HG02943 (cell line): ENCODE measurements at regions not wholly inside any gene's neighbourhood (a gene's known extent, or its start where the extent isn't known, plus 50 kb on each side); places are given as distances from the start of the nearest gene placed in this dataset.

Experiments used
- ATAC-seq: cut with Tn5 transposase; IDR thresholded peaks from one replicate; pipeline ENCODE4 v1.9.1; 2021; ENCODE audit warnings: mild to moderate bottlenecking, low read depth, moderate library complexity; ENCODE audit not compliant: unreplicated experiment

GRCh38 chr9:115746496-115746895, 407.1 kb upstream of the PAPPA start:
- ATAC-seq: no peak

DNA sequence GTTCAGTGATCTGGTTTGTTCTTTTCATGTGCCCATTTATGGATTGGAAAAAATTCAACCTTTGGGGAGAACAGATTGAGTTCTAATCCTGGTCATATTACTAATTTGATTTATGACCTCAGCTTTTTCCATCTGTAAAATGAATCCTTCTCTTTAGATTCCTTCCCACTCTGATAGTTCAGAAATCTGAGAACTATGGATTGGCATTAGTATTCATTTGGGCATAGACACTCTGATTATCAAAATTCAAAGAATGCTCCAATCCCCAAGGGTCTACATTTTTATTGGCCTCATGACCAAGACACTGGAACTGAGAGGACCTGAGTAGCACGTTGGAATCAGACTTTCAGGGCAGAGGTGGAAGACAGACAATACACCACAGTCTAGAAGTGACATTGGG, 405.9 kb upstream of the PAPPA start:
- ATAC-seq: no peak

GRCh38 chr9:115756736-115757135, 396.9 kb upstream of the PAPPA start:
- ATAC-seq: no peak

GRCh38 chr9:115757461-115757860, 396.1 kb upstream of the PAPPA start:
- ATAC-seq: no peak

GRCh38 chr9:115758441-115758840, 395.1 kb upstream of the PAPPA start:
- ATAC-seq: no peak

DNA sequence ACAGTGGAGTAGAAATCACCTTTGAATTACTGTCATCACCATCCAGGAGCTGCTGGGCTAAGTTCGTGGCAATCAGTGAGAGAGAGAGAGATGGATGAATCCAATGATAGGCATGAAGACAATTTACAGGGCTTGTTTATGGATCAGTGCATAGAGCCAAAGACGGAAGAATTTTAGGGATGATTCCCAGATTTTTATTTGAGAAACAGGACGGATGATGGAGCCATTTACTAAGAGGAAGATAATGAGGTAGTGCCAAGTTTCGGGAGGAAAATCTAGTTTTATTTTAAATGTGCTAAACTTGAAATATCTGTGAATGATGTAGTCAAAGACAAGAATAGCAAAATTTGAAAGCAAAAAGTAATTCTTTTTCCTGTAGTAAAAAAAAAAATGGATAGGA, 394.2 kb upstream of the PAPPA start:
- no peak for ATAC-seq

DNA sequence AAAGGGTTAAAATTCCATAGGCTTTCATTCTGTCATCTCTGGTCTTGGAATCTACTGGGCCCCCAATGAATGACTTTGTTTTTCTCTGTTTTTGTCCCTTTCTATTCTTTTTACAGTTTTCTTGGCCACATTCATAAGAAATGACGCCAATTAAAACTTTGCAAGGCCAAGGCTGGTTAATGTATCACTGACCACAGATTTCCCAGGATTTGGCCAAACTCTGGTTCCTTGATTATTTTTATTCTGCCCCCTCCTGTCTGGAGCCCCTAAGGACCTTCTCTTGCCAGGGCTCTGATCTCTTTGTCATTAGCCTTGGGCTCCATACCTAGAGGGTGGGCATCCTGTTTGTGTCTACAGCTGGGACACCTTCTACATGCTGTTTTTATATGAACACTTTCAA, 388.9 kb upstream of the PAPPA start:
- ATAC-seq: no peak

GRCh38 chr9:115765060-115765459, 388.5 kb upstream of the PAPPA start:
- ATAC-seq: no peak

- no peak for ATAC-seq
These were observed 387.1 kb upstream of the PAPPA start for GRCh38 chr9:115766370-115766955.

GRCh38 chr9:115770521-115770920, 383.1 kb upstream of the PAPPA start:
- no peak for ATAC-seq

DNA sequence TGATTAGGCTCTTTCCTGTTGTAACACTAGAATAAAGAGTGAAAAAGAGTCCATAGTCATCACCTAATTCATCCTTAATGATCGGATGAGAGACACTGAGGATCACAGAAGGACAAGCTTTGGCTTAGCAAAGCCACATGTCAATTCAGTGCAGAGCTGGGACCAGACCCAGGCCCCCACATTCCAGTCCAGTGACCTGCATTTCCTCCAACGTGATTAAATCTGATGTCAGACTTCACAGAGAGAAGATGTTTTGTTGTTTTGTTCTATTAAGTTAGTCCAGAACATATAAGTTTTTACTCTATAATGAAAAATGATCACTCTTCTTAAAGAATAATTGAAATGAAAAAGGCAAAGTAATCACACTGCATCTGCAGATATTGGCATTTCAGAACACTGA, 377.9 kb upstream of the PAPPA start:
- ATAC-seq: no peak

- ATAC-seq: no peak
These were observed 376.0 kb upstream of the PAPPA start for GRCh38 chr9:115777610-115778009.

- ATAC-seq: no peak
These were observed 372.4 kb upstream of the PAPPA start for GRCh38 chr9:115781070-115781736.

- ATAC-seq: no peak
These were observed 367.3 kb upstream of the PAPPA start for GRCh38 chr9:115786321-115786720.

DNA sequence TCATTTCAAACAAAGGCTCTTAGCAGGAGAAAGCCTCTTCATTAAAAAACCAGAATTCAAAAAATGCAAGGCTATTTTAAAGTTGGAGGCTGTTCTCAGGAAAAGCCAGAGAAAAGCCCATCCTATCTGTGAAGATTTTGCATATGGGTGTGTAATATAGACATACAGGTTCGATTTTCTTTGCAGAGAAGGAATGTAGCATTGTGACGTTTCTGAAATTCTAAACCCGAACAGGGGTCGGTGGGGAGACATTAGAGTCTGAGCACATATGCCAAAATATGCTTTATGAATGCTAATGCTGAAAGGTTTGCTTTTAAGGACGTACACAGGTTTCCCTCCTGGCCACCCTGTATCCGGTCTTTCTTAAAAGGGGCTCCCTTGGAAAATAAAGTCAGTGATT, 363.1 kb upstream of the PAPPA start:
- no peak for ATAC-seq

DNA sequence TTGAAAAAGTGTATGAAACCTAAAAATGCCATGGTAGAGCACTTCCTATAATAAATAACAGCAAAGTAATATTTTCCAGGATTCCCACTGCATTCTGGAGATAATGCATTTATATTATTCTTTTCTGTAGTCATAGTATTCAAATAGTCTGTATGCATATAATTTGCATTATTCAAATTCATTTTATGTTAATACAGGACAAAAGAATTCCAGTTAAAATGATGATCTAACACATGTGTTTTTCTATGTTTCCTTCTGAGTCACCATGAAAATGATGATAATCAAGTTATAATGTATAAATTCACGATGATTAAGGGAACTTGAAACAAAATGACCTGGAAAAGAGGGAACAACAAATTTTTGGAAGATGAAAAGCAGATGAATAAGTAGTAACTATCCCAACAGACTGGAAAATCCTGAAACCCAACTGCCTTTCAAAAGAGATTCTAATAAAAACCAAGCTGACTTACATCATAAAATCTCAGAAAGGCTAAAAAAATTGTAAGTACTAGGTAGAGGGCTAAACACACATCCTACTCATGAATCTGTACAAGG, 358.6 kb upstream of the PAPPA start:
- ATAC-seq: no peak

DNA sequence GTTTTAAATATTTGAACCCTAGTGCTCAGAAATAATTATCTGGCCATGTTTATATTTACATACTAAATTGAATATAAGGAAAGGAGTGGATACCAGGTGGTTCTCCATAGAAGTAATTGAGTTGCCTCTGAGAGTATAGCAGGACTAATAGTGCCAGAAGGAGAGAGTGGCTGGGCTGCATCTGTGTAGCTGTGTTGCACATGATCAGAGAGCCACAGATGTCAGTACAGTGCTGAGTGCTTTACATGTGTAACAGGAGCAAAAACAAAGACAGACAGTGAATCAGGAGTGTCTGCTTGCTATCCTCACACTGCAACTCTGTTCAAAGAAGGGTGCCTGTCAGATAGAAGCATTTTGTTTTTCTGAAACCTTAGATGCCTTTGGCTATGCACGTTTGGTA, 353.9 kb upstream of the PAPPA start:
- no peak for ATAC-seq

GRCh38 chr9:115804206-115804605, 349.4 kb upstream of the PAPPA start:
- no peak for ATAC-seq

GRCh38 chr9:115808108-115808507, 345.5 kb upstream of the PAPPA start:
- ATAC-seq: no peak

DNA sequence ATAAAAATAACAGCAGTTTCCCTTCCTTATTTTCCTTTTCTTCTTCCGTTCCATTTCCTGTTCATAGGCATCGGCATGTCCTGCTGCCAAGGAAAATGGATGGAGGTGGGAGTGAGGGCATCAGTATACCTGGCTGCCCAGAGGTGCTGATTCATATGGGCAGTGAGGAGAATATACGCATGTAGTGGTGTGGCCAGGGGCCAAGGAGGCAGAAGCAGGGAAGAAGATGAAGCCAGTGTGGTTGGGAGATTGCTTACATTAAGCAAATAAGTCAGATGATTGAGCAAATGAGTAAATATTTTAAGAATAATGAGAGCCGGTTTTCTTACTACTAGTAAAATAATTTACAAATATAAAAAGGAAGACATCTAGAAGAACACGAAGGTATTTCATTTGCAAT, 344.9 kb upstream of the PAPPA start:
- ATAC-seq: no peak

DNA sequence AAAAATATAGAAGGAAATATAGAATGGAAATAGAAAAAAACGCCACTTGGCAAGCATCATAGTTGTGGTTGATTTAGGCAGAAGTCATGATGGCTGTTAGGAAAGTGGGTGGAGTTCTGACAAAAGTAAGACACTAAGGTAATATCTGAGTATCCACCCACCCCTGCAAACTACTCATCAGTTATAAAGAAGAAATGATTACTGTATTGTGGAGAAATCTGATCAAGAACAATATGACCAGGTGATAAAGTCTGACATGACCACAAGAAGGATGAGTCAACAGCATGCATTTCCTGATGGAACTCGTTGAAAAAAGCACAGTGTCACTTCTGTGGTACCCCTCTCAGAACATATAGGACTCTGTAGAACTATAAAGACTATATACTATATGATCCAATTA, 343.4 kb upstream of the PAPPA start:
- no peak for ATAC-seq

DNA sequence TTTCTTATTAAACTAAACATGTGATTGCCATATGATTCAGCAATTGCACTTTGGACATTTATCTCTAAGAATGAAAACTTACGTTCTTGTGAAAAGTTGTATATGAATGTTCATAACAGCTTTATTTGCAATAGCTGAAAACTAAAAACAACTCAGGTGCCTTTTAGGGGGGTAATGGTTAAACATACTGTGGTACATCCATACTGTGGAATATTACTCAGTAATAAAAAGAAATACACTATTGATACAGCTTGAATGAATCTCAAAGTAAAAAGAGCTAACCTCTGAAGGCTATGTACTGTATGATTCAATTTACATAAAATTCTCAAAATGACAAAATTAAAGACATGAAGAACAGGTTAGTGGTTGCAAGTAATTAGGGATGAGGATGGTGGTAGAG, 339.5 kb upstream of the PAPPA start:
- no peak for ATAC-seq
